IMR-90 (cell line): ENCODE measurements at regions not wholly inside any gene's neighbourhood (a gene's known extent, or its start where the extent isn't known, plus 50 kb on each side); places are given as distances from the start of the nearest gene placed in this dataset.

Experiments used
- ATAC-seq: fragments of 200-7000 bp; cut with Tn5 transposase; 2 replicates; pipeline ENCODE4 v1.9.1; 2020; ENCODE audit warnings: low read depth, mild to moderate bottlenecking, moderate library complexity
- BruUV-seq: library from RNA; stranded (reverse); fragments of 400-500 nt; replicated peaks from 2 replicates; lab custom pipeline; 2021; lab: Mats Ljungman, UMichigan
- CTCF ChIA-PET: fragments of 300-600 bp; formaldehyde crosslinking; extraction: SDS; loops from one replicate; lab custom pipeline; 2021; ENCODE audit warnings: antibody characterized with exemption; lab: Yijun Ruan, JAX
- POLR2A ChIA-PET: fragments of 300-600 bp; sonication (Branson Sonifier 250); formaldehyde crosslinking; loops from one replicate; lab custom pipeline; 2022; ENCODE audit warnings: antibody characterized with exemption; ENCODE audit not compliant: unreplicated experiment; lab: Charles Lee
- DNase-seq: peaks from one replicate; pipeline ENCODE4 v3.0.0; 2013
- H2AFZ ChIP-seq: replicated peaks from 2 replicates; pipeline ENCODE3; 2013; ENCODE audit warnings: low read length, mild to moderate bottlenecking; ENCODE audit not compliant: poor library complexity
- H2AK5ac ChIP-seq: 2 replicates; pipeline ENCODE4 v1.6.1; 2013; ENCODE audit warnings: low read depth, low read length, inconsistent platforms
- H2AK9ac ChIP-seq: replicated peaks from 2 replicates; pipeline ENCODE3; 2013; ENCODE audit warnings: mild to moderate bottlenecking, low read depth, low read length, moderate library complexity; ENCODE audit not compliant: poor library complexity
- H2BK120ac ChIP-seq: 2 replicates; pipeline ENCODE4 v1.6.1; 2013; ENCODE audit warnings: low read depth, low read length, inconsistent platforms
- H2BK15ac ChIP-seq: 3 replicates; pipeline ENCODE4 v1.6.1; 2013; ENCODE audit warnings: low read depth, low read length, inconsistent platforms
- H2BK20ac ChIP-seq: 2 replicates; pipeline ENCODE4 v1.6.1; 2013; ENCODE audit warnings: low read depth, mild to moderate bottlenecking, inconsistent platforms, low read length, moderate library complexity
- H2BK5ac ChIP-seq: 2 replicates; pipeline ENCODE4 v1.6.1; 2013; ENCODE audit warnings: mild to moderate bottlenecking, low read depth, low read length, inconsistent platforms; ENCODE audit not compliant: poor library complexity, severe bottlenecking
- H3K14ac ChIP-seq: replicated peaks from 2 replicates; pipeline ENCODE4 v1.6.1; 2013; ENCODE audit warnings: low read depth, low read length, inconsistent platforms
- H3K18ac ChIP-seq: 2 replicates; pipeline ENCODE4 v1.6.1; 2013; ENCODE audit warnings: low read depth, low read length, control low read depth
- H3K23ac ChIP-seq: 2 replicates; pipeline ENCODE4 v1.6.1; 2013; ENCODE audit warnings: low read depth, low read length, inconsistent platforms
- H3K27ac ChIP-seq: 2 replicates; pipeline ENCODE4 v1.5.1; 2013; ENCODE audit warnings: mild to moderate bottlenecking, control low read depth, low read length; ENCODE audit not compliant: insufficient read depth
- H3K27me3 ChIP-seq: 2 replicates; pipeline ENCODE4 v1.6.1; 2013; ENCODE audit warnings: low read length; ENCODE audit not compliant: control insufficient read depth, insufficient read depth
- H3K36me3 ChIP-seq: 2 replicates; pipeline ENCODE4 v1.6.1; 2013; ENCODE audit warnings: low read length, mixed read lengths; ENCODE audit not compliant: control insufficient read depth, insufficient read depth
- H3K4ac ChIP-seq: 2 replicates; pipeline ENCODE4 v1.6.1; 2013; ENCODE audit warnings: low read depth, low read length, inconsistent platforms
- H3K4me1 ChIP-seq: 2 replicates; pipeline ENCODE4 v1.6.1; 2013; ENCODE audit warnings: low read length, mixed read lengths; ENCODE audit not compliant: control insufficient read depth, insufficient read depth
- H3K4me2 ChIP-seq: 2 replicates; pipeline ENCODE4 v1.6.1; 2013; ENCODE audit warnings: low read depth, mild to moderate bottlenecking, control low read depth, low read length, moderate library complexity
- H3K4me3 ChIP-seq: 2 replicates; pipeline ENCODE4 v1.5.1; 2013; ENCODE audit warnings: low read depth, mild to moderate bottlenecking, control low read depth, low read length, moderate library complexity; ENCODE audit not compliant: insufficient read depth
- H3K56ac ChIP-seq: 2 replicates; pipeline ENCODE4 v1.6.1; 2013; ENCODE audit warnings: low read length, inconsistent platforms; ENCODE audit not compliant: insufficient read depth; ENCODE audit errors: extremely low read depth
- H3K79me1 ChIP-seq, 2 experiments: 2 replicates each; pipeline ENCODE4 v1.6.1; 2013; ENCODE audit warnings: low read length in 2 of 2, inconsistent platforms in 1 of 2, low read depth in 1 of 2
- H3K9ac ChIP-seq: 2 replicates; pipeline ENCODE4 v1.6.1; 2013; ENCODE audit warnings: low read depth, low read length, control low read depth
- H3K9me1 ChIP-seq: 2 replicates; pipeline ENCODE4 v1.6.1; 2013; ENCODE audit warnings: low read length, inconsistent platforms; ENCODE audit not compliant: insufficient read depth
- H3K9me3 ChIP-seq: 2 replicates; pipeline ENCODE4 v1.6.1; 2013; ENCODE audit warnings: low read length; ENCODE audit not compliant: control insufficient read depth, insufficient read depth
- H4K20me1 ChIP-seq: 2 replicates; pipeline ENCODE4 v1.6.1; 2013; ENCODE audit warnings: low read length, inconsistent platforms; ENCODE audit not compliant: insufficient read depth
- H4K5ac ChIP-seq: 2 replicates; pipeline ENCODE4 v1.6.1; 2013; ENCODE audit warnings: mild to moderate bottlenecking, low read depth, low read length, control low read depth
- H4K8ac ChIP-seq, 2 experiments: 2 replicates each; pipeline ENCODE4 v1.6.1; 2013; ENCODE audit warnings: low read depth in 2 of 2, low read length in 2 of 2, control low read depth in 1 of 2, inconsistent platforms in 1 of 2
- H4K91ac ChIP-seq: 2 replicates; pipeline ENCODE4 v1.6.1; 2013; ENCODE audit warnings: low read depth, low read length, inconsistent platforms; ENCODE audit not compliant: insufficient read depth
- MAFK ChIP-seq: IDR thresholded peaks from 2 replicates; pipeline ENCODE4 v1.6.1; 2012; ENCODE audit warnings: low read depth, low read length, improper control_type of control experiment
- WGBS, 2 experiments: methylation state at CpG; one replicate each; pipeline versions ENCODE4 v1.1.5 to v1.1.7; 2013; ENCODE audit warnings: missing lambda C conversion rate in 2 of 2; ENCODE audit not compliant: insufficient read length in 1 of 2; ENCODE audit errors: extremely low coverage in 2 of 2; 5-methylcytosine and 5-hydroxymethylcytosine counted together
- dilution Hi-C: fragments of 300-500 bp; cut with HindIII; formaldehyde crosslinking; loops from one replicate; pipeline ENCODE4 v1.14.3; 2018; ENCODE audit warnings: low sequenced_read_pairs; ENCODE audit not compliant: unreplicated experiment
- in situ Hi-C: fragments of 300-500 bp; cut with MboI; formaldehyde crosslinking; loops from 3 replicates; pipeline ENCODE4 v1.14.3; 2019; ENCODE audit warnings: low sequenced_read_pairs, inconsistent platforms, mixed read lengths
- intact Hi-C: fragments of 100-400 bp; cut with micrococcal nuclease; formaldehyde crosslinking; loops from 2 replicates; pipeline ENCODE4 v1.10.0; 2022

DNA sequence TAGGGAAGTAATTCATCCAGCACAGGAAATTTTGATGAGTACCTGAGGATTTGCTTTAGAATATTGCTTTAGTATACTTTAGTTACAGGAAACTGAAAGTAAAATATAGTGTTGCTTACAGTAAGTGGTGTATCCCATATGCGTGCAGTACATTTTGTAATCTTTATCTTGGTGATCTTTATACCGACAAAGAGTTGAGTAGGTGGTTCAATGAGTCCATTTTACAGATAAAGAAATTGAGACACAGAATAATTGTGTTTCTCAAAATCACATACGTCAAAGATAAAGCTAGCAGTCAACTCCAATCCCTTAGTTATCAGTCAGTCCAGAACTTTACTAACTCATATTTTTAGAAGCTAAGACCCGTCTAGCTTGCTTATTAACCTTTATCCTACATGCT lies 65.8 kb upstream of the E2F3 start:
- CTCF ChIA-PET = no interaction called here
- Histone ChIP-seq H2BK20ac (no peak overlapping the region), H3K4me3 (no peak overlapping the region), H3K14ac (no peak overlapping the region), H3K4ac (no peak overlapping the region), H3K9ac (no peak overlapping the region), H3K9me3 (no peaks in the 10 kb centered on the region), H2AK9ac (no peak overlapping the region), H4K5ac (no peak overlapping the region), H3K9me1 (peaks cover 3% of the 10 kb centered on the region; the same call in 1 of the 2 replicates), H2AFZ (no peak overlapping the region), H3K4me1 (peaks cover 2% of the 10 kb centered on the region; the same call in 1 of the 2 replicates), H3K18ac (no peak overlapping the region), H3K27me3 (peaks cover 21% of the 10 kb centered on the region), H3K56ac (no peak overlapping the region), H4K91ac (no peak overlapping the region), H3K27ac (no peak overlapping the region), H2BK5ac (no peak overlapping the region), H2BK120ac (no peak overlapping the region), H3K23ac (no peak overlapping the region), H4K20me1 (no peaks in the 10 kb centered on the region), H3K4me2 (no peak overlapping the region), H2BK15ac (no peak overlapping the region), H2AK5ac (no peak overlapping the region), H3K36me3 (no peaks in the 10 kb centered on the region), H3K79me1 (no peaks in the 10 kb centered on the region; a peak in 1 of 4 replicates), H4K8ac (no peak overlapping the region)
- ATAC-seq (no peak), DNase-seq (no peak)
- TF ChIP-seq MAFK = no peak
- dilution Hi-C loops = no loop called here
- no TSS peak for BruUV-seq
- intact Hi-C loops = no loop called here
- in situ Hi-C loops = no loop called here
- POLR2A ChIA-PET = interaction anchor here (0.6 kb wide), 1 partner anchor 27 kb away, joined by 3 read pairs; no protein-coding TSS in a partner anchor
- WGBS, 2 experiments = 40% methylated on average over 2 of the region's 4 CpGs; no CpG with 5 or more reads in 1 of the 2 experiments
